HepG2 (cell line): ENCODE measurements at regions not wholly inside any gene's neighbourhood (a gene's known extent, or its start where the extent isn't known, plus 50 kb on each side); places are given as distances from the start of the nearest gene placed in this dataset.

Experiments used
- ATAC-seq: fragments of 200-7000 bp; cut with Tn5 transposase; 3 replicates; pipeline ENCODE4 v1.9.1; 2020; ENCODE audit warnings: mild to moderate bottlenecking, moderate library complexity
- BruUV-seq: library from RNA; stranded (reverse); fragments of 400-500 nt; replicated peaks from 2 replicates; lab custom pipeline; 2021; lab: Mats Ljungman, UMichigan
- CTCF ChIA-PET: fragments of 300-600 bp; formaldehyde crosslinking; extraction: SDS; loops from one replicate; lab custom pipeline; 2021; ENCODE audit warnings: low total read pairs, inconsistent platforms, low intra/inter-chr PET ratio; lab: Yijun Ruan, JAX
- POLR2A ChIA-PET: fragments of 350-600 bp; sonication (Branson Sonifier 250); formaldehyde crosslinking; loops from one replicate; lab custom pipeline; 2020; ENCODE audit warnings: antibody characterized with exemption, inconsistent platforms; lab: Yijun Ruan, JAX
- DNase-seq: peaks from one replicate; pipeline ENCODE4 v3.0.0-alpha.2; 2015; ENCODE audit warnings: low spot score
- FAIRE-seq: peaks from 3 replicates; lab custom pipeline; 2011; peaks lifted over from hg19 to GRCh38; lab: Jason Lieb, UNC
- H2AFZ ChIP-seq: one replicate; pipeline ENCODE4 v1.6.1; 2011; ENCODE audit warnings: low read length, inconsistent platforms
- H3K27ac ChIP-seq: fragments of 300-600 bp; 3 replicates; pipeline ENCODE4 v1.8.0; 2011; ENCODE audit warnings: mixed run types, mild to moderate bottlenecking, mixed read lengths, low read length, inconsistent platforms; ENCODE audit not compliant: insufficient read depth; ENCODE audit errors: extremely low read length
- H3K27me3 ChIP-seq, 2 experiments: fragments of 200-600 bp in 1 of 2; 2 replicates in 1 of 2; 3 replicates in 1 of 2; pipeline versions ENCODE4 v1.6.0 to v1.8.0; 2011; ENCODE audit warnings: low read length in 2 of 2, mild to moderate bottlenecking in 2 of 2, moderate library complexity in 2 of 2, inconsistent platforms in 1 of 2; ENCODE audit not compliant: insufficient read depth in 2 of 2, control insufficient read depth in 1 of 2
- H3K36me3 ChIP-seq, 2 experiments: fragments of 200-600 bp in 1 of 2; replicated peaks in 1 of 2; 2 replicates in 1 of 2; 3 replicates in 1 of 2; pipeline versions ENCODE4 v1.5.1 to v1.8.0; 2011; ENCODE audit warnings: low read length in 2 of 2, inconsistent platforms in 1 of 2; ENCODE audit not compliant: insufficient read depth in 2 of 2, control insufficient read depth in 1 of 2
- H3K4me1 ChIP-seq: 2 replicates; pipeline ENCODE4 v1.5.1; 2012; ENCODE audit warnings: low read length, inconsistent platforms; ENCODE audit not compliant: insufficient read depth
- H3K4me2 ChIP-seq: 2 replicates; pipeline ENCODE4 v1.6.0; 2011; ENCODE audit warnings: low read depth, low read length, inconsistent platforms
- H3K4me3 ChIP-seq, 3 experiments: fragments of 200-600 bp in 1 of 3; sonication (generic), shearing (Covaris generic) in 1 of 3; replicated peaks in 1 of 3; 2 replicates each; pipeline ENCODE4 v1.5.1; 2011 to 2016; ENCODE audit warnings: low read length in 3 of 3, inconsistent platforms in 2 of 3, low read depth in 2 of 3, mild to moderate bottlenecking in 2 of 3, control low read depth in 1 of 3, mixed read lengths in 1 of 3; ENCODE audit not compliant: insufficient read depth in 1 of 3
- H3K79me2 ChIP-seq: one replicate; pipeline ENCODE4 v1.6.1; 2011; ENCODE audit warnings: low read length, inconsistent platforms; ENCODE audit not compliant: insufficient read depth
- H3K9ac ChIP-seq: 2 replicates; pipeline ENCODE4 v1.6.0; 2011; ENCODE audit warnings: mild to moderate bottlenecking, low read depth, low read length, inconsistent platforms; ENCODE audit not compliant: insufficient read depth
- H3K9me3 ChIP-seq: 2 replicates; pipeline ENCODE4 v1.5.1; 2012; ENCODE audit warnings: mild to moderate bottlenecking, low read length
- H4K20me1 ChIP-seq: 2 replicates; pipeline ENCODE4 v1.6.0; 2011; ENCODE audit warnings: inconsistent platforms, mild to moderate bottlenecking, low read length, moderate library complexity; ENCODE audit not compliant: insufficient read depth
- ATF6 ChIP-seq: sonication (generic); formaldehyde crosslinking; conservative IDR thresholded peaks from 2 replicates; pipeline ENCODE4 v1.4.0; 2020; ENCODE audit warnings: missing genetic modification reagents
- ATRX ChIP-seq: sonication (generic); formaldehyde crosslinking; IDR thresholded peaks from 2 replicates; pipeline ENCODE4 v1.4.0; 2020; ENCODE audit warnings: missing genetic modification reagents, borderline replicate concordance
- ELF4 ChIP-seq: sonication (generic); formaldehyde crosslinking; IDR thresholded peaks from 2 replicates; pipeline ENCODE4 v1.5.0; 2020; ENCODE audit warnings: missing genetic modification reagents, mild to moderate bottlenecking, moderate library complexity, borderline replicate concordance
- PRDM10 ChIP-seq: sonication (generic); formaldehyde crosslinking; IDR thresholded peaks from 2 replicates; pipeline ENCODE4 v1.4.0; 2020; ENCODE audit warnings: low read depth, missing genetic modification reagents
- RERE ChIP-seq: IDR thresholded peaks from 2 replicates; pipeline ENCODE4 v1.6.1; 2016; ENCODE audit warnings: low read depth, missing genetic modification reagents, missing compliant biosample characterization
- SRSF9 ChIP-seq: fragments of 200-400 bp; formaldehyde crosslinking; IDR thresholded peaks from 2 replicates; pipeline ENCODE4 v1.6.1; 2018; ENCODE audit warnings: borderline replicate concordance, mild to moderate bottlenecking, low read depth, low read length; ENCODE audit not compliant: insufficient read depth, poor library complexity, severe bottlenecking
- TRIM22 ChIP-seq: fragments of 450-650 bp; IDR thresholded peaks from 2 replicates; pipeline ENCODE4 v1.6.1; 2017
- ZFP41 ChIP-seq: sonication (generic); formaldehyde crosslinking; IDR thresholded peaks from 2 replicates; pipeline ENCODE4 v1.4.0; 2020; ENCODE audit warnings: mild to moderate bottlenecking, missing genetic modification reagents, borderline replicate concordance
- ZNF558 ChIP-seq: sonication (generic); formaldehyde crosslinking; IDR thresholded peaks from 2 replicates; pipeline ENCODE4 v1.9.0; 2022; ENCODE audit warnings: mild to moderate bottlenecking, missing genetic modification reagents, borderline replicate concordance
- ZSCAN25 ChIP-seq: sonication (generic); formaldehyde crosslinking; IDR thresholded peaks from 2 replicates; pipeline ENCODE4 v1.8.0; 2022; ENCODE audit warnings: mild to moderate bottlenecking, missing genetic modification reagents
- WGBS: methylation state at CpG from one replicate; pipeline ENCODE4 v1.1.6; 2017; ENCODE audit warnings: low lambda C conversion rate; 5-methylcytosine and 5-hydroxymethylcytosine counted together
- in situ Hi-C: cut with HindIII; loops from 2 replicates; pipeline ENCODE4 v1.10.0; 2017; ENCODE audit warnings: low pct_unique_long_range_greater_than_20kb; ENCODE audit not compliant: extremely low pct_ligation_motif_present
- intact Hi-C: fragments of 100-400 bp; cut with micrococcal nuclease; formaldehyde crosslinking; loops from one replicate; pipeline ENCODE4 v1.10.0; 2022; ENCODE audit not compliant: unreplicated experiment

GRCh38 chr21:18524097-18524880, 120.7 kb upstream of the TMPRSS15 start:
- no peak for ATAC-seq
- no peak overlapping the region for H3K4me2 ChIP-seq
- intact Hi-C loops (no loop called here), in situ Hi-C loops (no loop called here)
- no peaks in the 10 kb centered on the region for H3K79me2 ChIP-seq
- DNase-seq, result no peak
- no peak overlapping the region for H3K27ac ChIP-seq
- no peaks in the 10 kb centered on the region for H4K20me1 ChIP-seq
- ChIA-PET POLR2A (no interaction called here), CTCF (no interaction called here)
- no peak overlapping the region for H3K9ac ChIP-seq
- H3K27me3 ChIP-seq, result no peaks in the 10 kb centered on the region
- peaks cover 87% of the 10 kb centered on the region for H3K9me3 ChIP-seq
- BruUV-seq, result no TSS peak
- FAIRE-seq, result no peak
- H3K4me3 ChIP-seq, result no peak overlapping the region
- H3K36me3 ChIP-seq, result no peaks in the 10 kb centered on the region
- H2AFZ ChIP-seq, result no peak overlapping the region
- WGBS, result 12% methylated on average over 7 of the region's 7 CpGs
- no peaks in the 10 kb centered on the region for H3K4me1 ChIP-seq
- TF ChIP-seq ELF4 (no peak), ZFP41 (CRISPR knock-in tag) (no peak), ATRX (no peak), PRDM10 (CRISPR knock-in tag) (no peak), ZNF558 (CRISPR knock-in tag) (no peak), ZSCAN25 (CRISPR knock-in tag) (no peak), RERE (CRISPR knock-in tag) (no peak), TRIM22 (no peak), SRSF9 (no peak), ATF6 (no peak)
